Heart left ventricle (tissue), 16 donors: ENCODE measurements at regions not wholly inside any gene's neighbourhood (a gene's known extent, or its start where the extent isn't known, plus 50 kb on each side); places are given as distances from the start of the nearest gene placed in this dataset.
"Not testable (repeated sequence)": the region's sequence is repeated elsewhere in the genome, so short reads cannot be mapped to it uniquely, and the experiment has no call there.

Experiments
- ATAC-seq, 4 donors: fragments of 200-7000 bp; cut with Tn5 transposase; one replicate each; pipeline ENCODE4 v1.9.1; 2020 to 2022; ENCODE audit warnings: moderate library complexity in 4 of 4, mild to moderate bottlenecking in 3 of 4, moderate number of reproducible peaks in 1 of 4
- DNase-seq, 5 donors: peaks; one replicate each; pipeline ENCODE4 v3.0.0-alpha.2; 2020
- H3K27ac ChIP-seq, 12 donors: fragments of 200-600 bp; sonication (generic) in 4 of 12; one replicate each; pipeline versions ENCODE4 v1.5.0 to v1.8.0; 2016 to 2022; ENCODE audit warnings: mild to moderate bottlenecking in 2 of 12
- H3K27me3 ChIP-seq, 9 donors: fragments of 200-600 bp; sonication (generic) in 2 of 9; one replicate each; pipeline versions ENCODE4 v1.5.1 to v1.8.0; 2016 to 2022; ENCODE audit warnings: mild to moderate bottlenecking in 3 of 9
- H3K36me3 ChIP-seq, 9 donors: fragments of 200-600 bp; sonication (generic) in 2 of 9; one replicate each; pipeline versions ENCODE4 v1.5.0 to v1.8.0; 2018 to 2022; ENCODE audit warnings: mild to moderate bottlenecking in 2 of 9
- H3K4me1 ChIP-seq, 12 donors: fragments of 200-600 bp; sonication (generic) in 4 of 12; one replicate each; pipeline versions ENCODE4 v1.5.0 to v1.8.0; 2016 to 2022; ENCODE audit warnings: mild to moderate bottlenecking in 3 of 12
- H3K4me3 ChIP-seq, 12 donors: fragments of 200-600 bp; sonication (generic) in 4 of 12; one replicate each; pipeline versions ENCODE4 v1.5.0 to v1.8.0; 2017 to 2022; ENCODE audit warnings: mild to moderate bottlenecking in 9 of 12, moderate library complexity in 4 of 12
- H3K9me3 ChIP-seq, 12 donors: fragments of 200-600 bp; sonication (generic) in 4 of 12; one replicate each; pipeline versions ENCODE4 v1.5.0 to v1.8.0; 2016 to 2022; ENCODE audit warnings: mild to moderate bottlenecking in 1 of 12
- CTCF ChIP-seq, 12 donors: fragments of 200-600 bp; sonication (generic) in 4 of 12; IDR thresholded peaks; one replicate each; pipeline versions ENCODE4 v1.5.0 to v1.8.0; 2018 to 2022; ENCODE audit warnings: antibody characterized with exemption in 12 of 12, mild to moderate bottlenecking in 5 of 12
- POLR2A ChIP-seq, 2 donors: fragments of 450-650 bp; IDR thresholded peaks; one replicate each; pipeline ENCODE4 v1.6.1; 2017; ENCODE audit warnings: antibody characterized with exemption in 2 of 2, mild to moderate bottlenecking in 2 of 2, moderate library complexity in 2 of 2
- WGBS, 4 donors: extraction: QIAGEN DNeasy Blood & Tissue Kit in 2 of 4; methylation state at CpG; one replicate each; pipeline versions ENCODE4 v1.1.5 to v1.1.7; 2013 to 2018; 5-methylcytosine and 5-hydroxymethylcytosine counted together
- intact Hi-C, 10 donors: fragments of 100-400 bp; cut with DNase I; formaldehyde crosslinking; loops; one replicate each; pipeline versions ENCODE4 v1.11.1 to v1.14.2; 2022
- donor health status: ischemic (EF 13 %, LVEDD 7.1; RV severe dilation, severe dysfunction).
- donor health status: healthy with polysubstance abuse.
- donor health status: DM: no; HTN: yes; CAD: no.
- donor health status: DM: no; HTN: no; CAD: no.
- donor health status: ischemic (EF 25% LVEDD 6.9; RV normal size, moderate dysfunction).
- donor health status: ischemic (EF 25% LVEDD 5.7; RV mildly dilated, moderate dysfunction).
- donor health status: healthy.
- donor health status: DM: yes; HTN: yes; CAD: no.
- donor health status: ischemic (EF 35%, LVEDD 5.7; RV mildly dilated, moderate dysfunction).
- donor health status: nonischemic (EF 11% LVEDD 7.7; RV severe dilation, severe dysfunction).
- donor health status: DM: yes; HTN: yes; CAD: no.
- donor health status: PGD.
- donor health status: ischemic (EF 29% LVEDD 5.4; RV normal size, mild dysfunction).
- donor health status: nonischemic (EF 23%, LVEDD 6.1; RV moderate dilation, normal function).

GRCh38 chrX:106249706-106250379 lies 81.7 kb downstream of the PWWP3B start:
- Histone ChIP-seq H3K27ac (no peak overlapping the region), H3K27me3 (no peaks in the 10 kb centered on the region), H3K36me3 (no peaks in the 10 kb centered on the region), H3K9me3 (peaks cover 0 to 9% (median 0%) of the 10 kb centered on the region in 12 donors), H3K4me1 (no peaks in the 10 kb centered on the region), H3K4me3 (no peak overlapping the region)
- TF ChIP-seq POLR2A (IDR thresholded peaks at IDR 0.05) (no peak), CTCF (IDR thresholded peaks at IDR 0.05) (no peak)
- no peak for DNase-seq
- intact Hi-C loops, result no loop called here
- WGBS, 4 donors, result 65 to 81% (median 69%) methylated on average over 3 of the region's 3 CpGs
- ATAC-seq, result peak in 1 of 4 donors; percentile 58

GRCh38 chrX:106263817-106264216 lies 95.7 kb downstream of the PWWP3B start:
- Histone ChIP-seq H3K9me3 (peaks cover 0 to 12% (median 0%) of the 10 kb centered on the region in 12 donors), H3K36me3 (no peaks in the 10 kb centered on the region), H3K4me1 (no peaks in the 10 kb centered on the region), H3K4me3 (no peak overlapping the region), H3K27me3 (no peaks in the 10 kb centered on the region), H3K27ac (no peak overlapping the region)
- DNase-seq (no peak), ATAC-seq (no peak)
- intact Hi-C loops, result no loop called here
- TF ChIP-seq CTCF (IDR thresholded peaks at IDR 0.05), result no peak
- TF ChIP-seq POLR2A (IDR thresholded peaks at IDR 0.05), result no peak
- WGBS, 4 donors, result 35 to 67% (median 52%) methylated on average over 3 of the region's 3 CpGs

- not testable (repeated sequence) for H3K36me3 ChIP-seq
Observed at GRCh38 chrX:106273947-106274587, 106.0 kb downstream of the PWWP3B start.

GRCh38 chrX:106275172-106275571 lies 107.1 kb downstream of the PWWP3B start:
- H3K4me1 ChIP-seq, H3K9me3 ChIP-seq, H3K27ac ChIP-seq, intact Hi-C loops, ATAC-seq, H3K27me3 ChIP-seq, H3K4me3 ChIP-seq, H3K36me3 ChIP-seq, DNase-seq: not testable (repeated sequence)
- WGBS, 4 donors, result no CpG with 5 or more reads among the region's 5 CpGs

More at GRCh38 chrX:106273947-106274587, 106.0 kb downstream of the PWWP3B start:
- WGBS, 4 donors, result no CpG with 5 or more reads among the region's 9 CpGs
- intact Hi-C loops, H3K4me3 ChIP-seq, ATAC-seq, DNase-seq, H3K27ac ChIP-seq, H3K9me3 ChIP-seq, H3K4me1 ChIP-seq, H3K27me3 ChIP-seq: not testable (repeated sequence)

GRCh38 chrX:106278951-106279350 lies 110.8 kb downstream of the PWWP3B start:
- no peak for DNase-seq

More at GRCh38 chrX:106278951-106279350, 110.8 kb downstream of the PWWP3B start:
- Histone ChIP-seq H3K27ac (no peak overlapping the region), H3K4me1 (no peaks in the 10 kb centered on the region), H3K36me3 (no peaks in the 10 kb centered on the region), H3K9me3 (no peaks in the 10 kb centered on the region), H3K4me3 (no peak overlapping the region), H3K27me3 (peaks cover 0 to 13% (median 0%) of the 10 kb centered on the region in 9 donors)
- intact Hi-C loops, result no loop called here
- ATAC-seq, result no peak
- no peak for TF ChIP-seq POLR2A (IDR thresholded peaks at IDR 0.05)
- TF ChIP-seq CTCF (IDR thresholded peaks at IDR 0.05), result no peak
- 27 to 60% (median 46%) methylated on average over 2 of the region's 2 CpGs for WGBS, 4 donors
